GM23338 (cell line): ENCODE measurements at regions not wholly inside any gene's neighbourhood (a gene's known extent, or its start where the extent isn't known, plus 50 kb on each side); places are given as distances from the start of the nearest gene placed in this dataset.

Source experiments
- ATAC-seq: fragments of 200-7000 bp; cut with Tn5 transposase; 3 replicates; pipeline ENCODE4 v1.9.1; 2020
- DNase-seq: peaks from one replicate; pipeline ENCODE4 v3.0.0-alpha.2; 2015; ENCODE audit warnings: low spot score
- H2AFZ ChIP-seq: fragments of 200-600 bp; sonication (generic); 2 replicates; pipeline ENCODE4 v1.8.0; 2016; ENCODE audit warnings: antibody characterized with exemption, mild to moderate bottlenecking, moderate library complexity
- H3F3A ChIP-seq: fragments of 200-600 bp; sonication (generic); replicated peaks from 2 replicates; pipeline ENCODE4 v1.8.0; 2017; ENCODE audit warnings: antibody characterized with exemption, mixed run types, low read depth
- H3K27ac ChIP-seq: fragments of 200-600 bp; sonication (generic); 2 replicates; pipeline ENCODE4 v1.6.1; 2016; ENCODE audit warnings: low read depth
- H3K27me3 ChIP-seq: fragments of 200-600 bp; sonication (generic); 2 replicates; pipeline ENCODE4 v1.8.0; 2016; ENCODE audit warnings: mild to moderate bottlenecking, mixed run types, moderate library complexity; ENCODE audit not compliant: insufficient read depth
- H3K36me3 ChIP-seq: fragments of 200-600 bp; sonication (generic); 2 replicates; pipeline ENCODE4 v1.8.0; 2016; ENCODE audit warnings: mild to moderate bottlenecking; ENCODE audit not compliant: insufficient read depth
- H3K4me1 ChIP-seq: fragments of 200-600 bp; sonication (generic); 2 replicates; pipeline ENCODE4 v1.8.0; 2016; ENCODE audit warnings: mild to moderate bottlenecking, moderate library complexity; ENCODE audit not compliant: insufficient read depth
- H3K4me2 ChIP-seq: fragments of 200-600 bp; sonication (generic); 2 replicates; pipeline ENCODE4 v1.7.1; 2017; ENCODE audit warnings: mixed run types
- H3K4me3 ChIP-seq: fragments of 200-600 bp; sonication (generic); 2 replicates; pipeline ENCODE4 v1.6.1; 2016; ENCODE audit warnings: mixed run types
- H3K79me2 ChIP-seq: fragments of 200-600 bp; sonication (generic); replicated peaks from 2 replicates; pipeline ENCODE4 v1.8.0; 2017; ENCODE audit warnings: mild to moderate bottlenecking; ENCODE audit not compliant: insufficient read depth
- H3K9me2 ChIP-seq: fragments of 200-600 bp; sonication (generic); 2 replicates; pipeline ENCODE4 v1.8.0; 2017; ENCODE audit not compliant: insufficient read depth
- H4K20me1 ChIP-seq: fragments of 200-600 bp; sonication (generic); replicated peaks from 2 replicates; pipeline ENCODE4 v1.8.0; 2017; ENCODE audit warnings: mild to moderate bottlenecking; ENCODE audit not compliant: insufficient read depth
- H3K27ac Mint-ChIP-seq: 2 replicates; pipeline ENCODE4 v1.8.0; 2020; ENCODE audit warnings: inconsistent platforms, mild to moderate bottlenecking, moderate library complexity, mixed read lengths
- H3K27me3 Mint-ChIP-seq: 3 replicates; pipeline ENCODE4 v1.8.0; 2022; ENCODE audit warnings: low read depth, mild to moderate bottlenecking, moderate library complexity, mixed read lengths, inconsistent platforms; ENCODE audit not compliant: insufficient read depth, poor library complexity
- H3K36me3 Mint-ChIP-seq: 3 replicates; pipeline ENCODE4 v1.8.0; 2021; ENCODE audit warnings: low read depth, mild to moderate bottlenecking, inconsistent platforms, moderate library complexity, mixed read lengths
- H3K4me1 Mint-ChIP-seq: 3 replicates; pipeline ENCODE4 v1.8.0; 2020; ENCODE audit warnings: mild to moderate bottlenecking, inconsistent platforms, mixed read lengths
- H3K4me3 Mint-ChIP-seq: 3 replicates; pipeline ENCODE4 v1.8.0; 2021; ENCODE audit warnings: moderate library complexity, mild to moderate bottlenecking, inconsistent platforms, mixed read lengths
- H3K9me3 Mint-ChIP-seq: 3 replicates; pipeline ENCODE4 v1.8.0; 2020; ENCODE audit warnings: moderate library complexity, mild to moderate bottlenecking, inconsistent platforms, mixed read lengths
- POLR2AphosphoS5 ChIP-seq: IDR thresholded peaks from 2 replicates; pipeline ENCODE4 v1.6.1; 2016; ENCODE audit warnings: antibody characterized with exemption, low read depth
- ZNF114 ChIP-seq: fragments of 250-450 bp; sonication (Bioruptor Pico); IDR thresholded peaks from 2 replicates; pipeline ENCODE4 v1.5.0; 2020; ENCODE audit warnings: mild to moderate bottlenecking, moderate library complexity
- ZNF331 ChIP-seq: fragments of 250-450 bp; sonication (Bioruptor Pico); IDR thresholded peaks from 2 replicates; pipeline ENCODE4 v1.5.0; 2020; ENCODE audit warnings: low read depth, mild to moderate bottlenecking, moderate library complexity
- TF ChIP-seq, protein P1 (sequence below): IDR thresholded peaks from 2 replicates; pipeline ENCODE4 v1.6.1; 2016; ENCODE audit warnings: antibody characterized with exemption
- TF ChIP-seq, protein P2 (sequence below): IDR thresholded peaks from one replicate; pipeline ENCODE4 v1.6.1; 2018; ENCODE audit warnings: antibody characterized with exemption; ENCODE audit not compliant: unreplicated experiment
- TF ChIP-seq, protein P3 (sequence below), 2 experiments: fragments of 200-600 bp in 1 of 2; sonication (generic) in 1 of 2; conservative IDR thresholded peaks; 2 replicates each; pipeline versions ENCODE4 v1.5.1 to v1.6.1; 2016 to 2017; ENCODE audit warnings: antibody characterized with exemption in 2 of 2, low read depth in 2 of 2, mild to moderate bottlenecking in 2 of 2, moderate library complexity in 1 of 2
- TF ChIP-seq, protein P4 (sequence below): fragments of 250-450 bp; sonication (Bioruptor Pico); IDR thresholded peaks from 2 replicates; pipeline ENCODE4 v1.5.0; 2020; ENCODE audit warnings: mild to moderate bottlenecking, moderate library complexity

DNA sequence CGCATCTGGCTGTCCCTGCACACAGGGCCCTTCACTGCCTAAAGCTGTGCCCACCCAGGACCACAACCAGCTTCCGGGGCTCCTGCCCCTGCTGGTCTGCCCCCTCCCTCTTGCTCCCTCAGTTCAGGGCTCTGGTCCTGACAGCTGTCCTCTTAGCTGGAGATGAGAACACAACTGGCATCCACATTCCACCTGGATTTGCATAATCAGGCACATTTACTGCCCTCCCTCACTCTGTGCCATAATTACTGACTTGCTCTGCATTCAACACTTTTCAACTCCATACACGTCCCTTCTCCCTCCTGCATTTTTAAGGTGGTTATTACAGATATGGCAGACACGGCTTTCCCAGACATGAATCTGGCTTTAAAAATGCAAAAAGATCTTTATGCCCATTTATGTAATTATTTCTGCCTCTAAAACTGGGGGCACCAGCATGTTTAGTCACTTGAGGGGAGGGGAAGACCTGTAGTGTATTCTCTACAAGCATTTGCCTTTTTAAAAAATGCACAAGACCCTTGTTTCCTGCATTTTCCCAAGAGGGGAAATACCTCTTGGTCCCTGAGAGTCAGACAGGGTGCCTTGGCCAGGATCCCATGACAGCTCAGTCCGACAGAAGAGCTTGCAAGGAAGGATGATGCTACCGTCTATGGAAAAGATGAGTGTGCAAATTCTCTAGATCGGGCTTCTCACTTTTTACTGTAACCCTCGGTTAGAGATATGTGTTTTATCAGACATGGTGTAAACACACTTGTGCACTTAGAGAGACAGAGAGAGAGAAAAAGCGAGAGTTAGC is 401.8 kb downstream of the PREX1 start:
- Mint-ChIP-seq H3K27ac (no peak overlapping the region), H3K4me1 (peaks cover 5% of the 10 kb centered on the region), H3K36me3 (0 out of 3 replicates have a peak, but pooled peaks cover 2% of the 10 kb centered on the region), H3K9me3 (peaks cover 4% of the 10 kb centered on the region), H3K4me3 (no peak overlapping the region), H3K27me3 (peaks cover 2% of the 10 kb centered on the region)
- H4K20me1 ChIP-seq, result no peaks in the 10 kb centered on the region
- H3K79me2 ChIP-seq, result no peaks in the 10 kb centered on the region
- no peak overlapping the region for H3K27ac ChIP-seq
- no peaks in the 10 kb centered on the region for H3K36me3 ChIP-seq
- H2AFZ ChIP-seq, result no peak overlapping the region
- no peak overlapping the region for H3K4me2 ChIP-seq
- H3K27me3 ChIP-seq, result no peaks in the 10 kb centered on the region
- ATAC-seq, result peak; percentile 36; the same call in 2 of the 3 replicates
- H3K4me1 ChIP-seq, result no peaks in the 10 kb centered on the region
- no peak for DNase-seq
- TF ChIP-seq, protein P1, sequence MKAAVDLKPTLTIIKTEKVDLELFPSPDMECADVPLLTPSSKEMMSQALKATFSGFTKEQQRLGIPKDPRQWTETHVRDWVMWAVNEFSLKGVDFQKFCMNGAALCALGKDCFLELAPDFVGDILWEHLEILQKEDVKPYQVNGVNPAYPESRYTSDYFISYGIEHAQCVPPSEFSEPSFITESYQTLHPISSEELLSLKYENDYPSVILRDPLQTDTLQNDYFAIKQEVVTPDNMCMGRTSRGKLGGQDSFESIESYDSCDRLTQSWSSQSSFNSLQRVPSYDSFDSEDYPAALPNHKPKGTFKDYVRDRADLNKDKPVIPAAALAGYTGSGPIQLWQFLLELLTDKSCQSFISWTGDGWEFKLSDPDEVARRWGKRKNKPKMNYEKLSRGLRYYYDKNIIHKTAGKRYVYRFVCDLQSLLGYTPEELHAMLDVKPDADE, result no peak
- TF ChIP-seq, protein P2, sequence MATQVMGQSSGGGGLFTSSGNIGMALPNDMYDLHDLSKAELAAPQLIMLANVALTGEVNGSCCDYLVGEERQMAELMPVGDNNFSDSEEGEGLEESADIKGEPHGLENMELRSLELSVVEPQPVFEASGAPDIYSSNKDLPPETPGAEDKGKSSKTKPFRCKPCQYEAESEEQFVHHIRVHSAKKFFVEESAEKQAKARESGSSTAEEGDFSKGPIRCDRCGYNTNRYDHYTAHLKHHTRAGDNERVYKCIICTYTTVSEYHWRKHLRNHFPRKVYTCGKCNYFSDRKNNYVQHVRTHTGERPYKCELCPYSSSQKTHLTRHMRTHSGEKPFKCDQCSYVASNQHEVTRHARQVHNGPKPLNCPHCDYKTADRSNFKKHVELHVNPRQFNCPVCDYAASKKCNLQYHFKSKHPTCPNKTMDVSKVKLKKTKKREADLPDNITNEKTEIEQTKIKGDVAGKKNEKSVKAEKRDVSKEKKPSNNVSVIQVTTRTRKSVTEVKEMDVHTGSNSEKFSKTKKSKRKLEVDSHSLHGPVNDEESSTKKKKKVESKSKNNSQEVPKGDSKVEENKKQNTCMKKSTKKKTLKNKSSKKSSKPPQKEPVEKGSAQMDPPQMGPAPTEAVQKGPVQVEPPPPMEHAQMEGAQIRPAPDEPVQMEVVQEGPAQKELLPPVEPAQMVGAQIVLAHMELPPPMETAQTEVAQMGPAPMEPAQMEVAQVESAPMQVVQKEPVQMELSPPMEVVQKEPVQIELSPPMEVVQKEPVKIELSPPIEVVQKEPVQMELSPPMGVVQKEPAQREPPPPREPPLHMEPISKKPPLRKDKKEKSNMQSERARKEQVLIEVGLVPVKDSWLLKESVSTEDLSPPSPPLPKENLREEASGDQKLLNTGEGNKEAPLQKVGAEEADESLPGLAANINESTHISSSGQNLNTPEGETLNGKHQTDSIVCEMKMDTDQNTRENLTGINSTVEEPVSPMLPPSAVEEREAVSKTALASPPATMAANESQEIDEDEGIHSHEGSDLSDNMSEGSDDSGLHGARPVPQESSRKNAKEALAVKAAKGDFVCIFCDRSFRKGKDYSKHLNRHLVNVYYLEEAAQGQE, result no peak
- TF ChIP-seq ZNF114 (CRISPR knock-in tag) (no peak), ZNF331 (CRISPR knock-in tag) (no peak), POLR2AphosphoS5 (no peak)
- TF ChIP-seq, protein P3, sequence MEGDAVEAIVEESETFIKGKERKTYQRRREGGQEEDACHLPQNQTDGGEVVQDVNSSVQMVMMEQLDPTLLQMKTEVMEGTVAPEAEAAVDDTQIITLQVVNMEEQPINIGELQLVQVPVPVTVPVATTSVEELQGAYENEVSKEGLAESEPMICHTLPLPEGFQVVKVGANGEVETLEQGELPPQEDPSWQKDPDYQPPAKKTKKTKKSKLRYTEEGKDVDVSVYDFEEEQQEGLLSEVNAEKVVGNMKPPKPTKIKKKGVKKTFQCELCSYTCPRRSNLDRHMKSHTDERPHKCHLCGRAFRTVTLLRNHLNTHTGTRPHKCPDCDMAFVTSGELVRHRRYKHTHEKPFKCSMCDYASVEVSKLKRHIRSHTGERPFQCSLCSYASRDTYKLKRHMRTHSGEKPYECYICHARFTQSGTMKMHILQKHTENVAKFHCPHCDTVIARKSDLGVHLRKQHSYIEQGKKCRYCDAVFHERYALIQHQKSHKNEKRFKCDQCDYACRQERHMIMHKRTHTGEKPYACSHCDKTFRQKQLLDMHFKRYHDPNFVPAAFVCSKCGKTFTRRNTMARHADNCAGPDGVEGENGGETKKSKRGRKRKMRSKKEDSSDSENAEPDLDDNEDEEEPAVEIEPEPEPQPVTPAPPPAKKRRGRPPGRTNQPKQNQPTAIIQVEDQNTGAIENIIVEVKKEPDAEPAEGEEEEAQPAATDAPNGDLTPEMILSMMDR (conservative IDR thresholded peaks at IDR 0.05; ENCODE audit: low read depth in 2 of 2), result no peak
- TF ChIP-seq, protein P4, sequence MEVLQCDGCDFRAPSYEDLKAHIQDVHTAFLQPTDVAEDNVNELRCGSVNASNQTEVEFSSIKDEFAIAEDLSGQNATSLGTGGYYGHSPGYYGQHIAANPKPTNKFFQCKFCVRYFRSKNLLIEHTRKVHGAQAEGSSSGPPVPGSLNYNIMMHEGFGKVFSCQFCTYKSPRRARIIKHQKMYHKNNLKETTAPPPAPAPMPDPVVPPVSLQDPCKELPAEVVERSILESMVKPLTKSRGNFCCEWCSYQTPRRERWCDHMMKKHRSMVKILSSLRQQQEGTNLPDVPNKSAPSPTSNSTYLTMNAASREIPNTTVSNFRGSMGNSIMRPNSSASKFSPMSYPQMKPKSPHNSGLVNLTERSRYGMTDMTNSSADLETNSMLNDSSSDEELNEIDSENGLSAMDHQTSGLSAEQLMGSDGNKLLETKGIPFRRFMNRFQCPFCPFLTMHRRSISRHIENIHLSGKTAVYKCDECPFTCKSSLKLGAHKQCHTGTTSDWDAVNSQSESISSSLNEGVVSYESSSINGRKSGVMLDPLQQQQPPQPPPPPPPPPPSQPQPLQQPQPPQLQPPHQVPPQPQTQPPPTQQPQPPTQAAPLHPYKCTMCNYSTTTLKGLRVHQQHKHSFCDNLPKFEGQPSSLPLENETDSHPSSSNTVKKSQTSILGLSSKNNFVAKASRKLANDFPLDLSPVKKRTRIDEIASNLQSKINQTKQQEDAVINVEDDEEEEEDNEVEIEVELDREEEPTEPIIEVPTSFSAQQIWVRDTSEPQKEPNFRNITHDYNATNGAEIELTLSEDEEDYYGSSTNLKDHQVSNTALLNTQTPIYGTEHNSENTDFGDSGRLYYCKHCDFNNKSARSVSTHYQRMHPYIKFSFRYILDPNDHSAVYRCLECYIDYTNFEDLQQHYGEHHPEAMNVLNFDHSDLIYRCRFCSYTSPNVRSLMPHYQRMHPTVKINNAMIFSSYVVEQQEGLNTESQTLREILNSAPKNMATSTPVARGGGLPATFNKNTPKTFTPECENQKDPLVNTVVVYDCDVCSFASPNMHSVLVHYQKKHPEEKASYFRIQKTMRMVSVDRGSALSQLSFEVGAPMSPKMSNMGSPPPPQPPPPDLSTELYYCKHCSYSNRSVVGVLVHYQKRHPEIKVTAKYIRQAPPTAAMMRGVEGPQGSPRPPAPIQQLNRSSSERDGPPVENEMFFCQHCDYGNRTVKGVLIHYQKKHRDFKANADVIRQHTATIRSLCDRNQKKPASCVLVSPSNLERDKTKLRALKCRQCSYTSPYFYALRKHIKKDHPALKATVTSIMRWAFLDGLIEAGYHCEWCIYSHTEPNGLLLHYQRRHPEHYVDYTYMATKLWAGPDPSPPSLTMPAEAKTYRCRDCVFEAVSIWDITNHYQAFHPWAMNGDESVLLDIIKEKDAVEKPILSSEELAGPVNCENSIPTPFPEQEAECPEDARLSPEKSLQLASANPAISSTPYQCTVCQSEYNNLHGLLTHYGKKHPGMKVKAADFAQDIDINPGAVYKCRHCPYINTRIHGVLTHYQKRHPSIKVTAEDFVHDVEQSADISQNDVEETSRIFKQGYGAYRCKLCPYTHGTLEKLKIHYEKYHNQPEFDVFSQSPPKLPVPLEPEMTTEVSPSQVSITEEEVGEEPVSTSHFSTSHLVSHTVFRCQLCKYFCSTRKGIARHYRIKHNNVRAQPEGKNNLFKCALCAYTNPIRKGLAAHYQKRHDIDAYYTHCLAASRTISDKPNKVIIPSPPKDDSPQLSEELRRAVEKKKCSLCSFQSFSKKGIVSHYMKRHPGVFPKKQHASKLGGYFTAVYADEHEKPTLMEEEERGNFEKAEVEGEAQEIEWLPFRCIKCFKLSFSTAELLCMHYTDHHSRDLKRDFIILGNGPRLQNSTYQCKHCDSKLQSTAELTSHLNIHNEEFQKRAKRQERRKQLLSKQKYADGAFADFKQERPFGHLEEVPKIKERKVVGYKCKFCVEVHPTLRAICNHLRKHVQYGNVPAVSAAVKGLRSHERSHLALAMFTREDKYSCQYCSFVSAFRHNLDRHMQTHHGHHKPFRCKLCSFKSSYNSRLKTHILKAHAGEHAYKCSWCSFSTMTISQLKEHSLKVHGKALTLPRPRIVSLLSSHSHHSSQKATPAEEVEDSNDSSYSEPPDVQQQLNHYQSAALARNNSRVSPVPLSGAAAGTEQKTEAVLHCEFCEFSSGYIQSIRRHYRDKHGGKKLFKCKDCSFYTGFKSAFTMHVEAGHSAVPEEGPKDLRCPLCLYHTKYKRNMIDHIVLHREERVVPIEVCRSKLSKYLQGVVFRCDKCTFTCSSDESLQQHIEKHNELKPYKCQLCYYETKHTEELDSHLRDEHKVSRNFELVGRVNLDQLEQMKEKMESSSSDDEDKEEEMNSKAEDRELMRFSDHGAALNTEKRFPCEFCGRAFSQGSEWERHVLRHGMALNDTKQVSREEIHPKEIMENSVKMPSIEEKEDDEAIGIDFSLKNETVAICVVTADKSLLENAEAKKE, result no peak
- H3K9me2 ChIP-seq, result no peaks in the 10 kb centered on the region
- no peaks in the 10 kb centered on the region for H3F3A ChIP-seq
- H3K4me3 ChIP-seq, result no peak overlapping the region
